BE2C (cell line): ENCODE measurements at regions not wholly inside any gene's neighbourhood (a gene's known extent, or its start where the extent isn't known, plus 50 kb on each side); places are given as distances from the start of the nearest gene placed in this dataset.

Experiments used
- DNase-seq: peaks from one replicate; pipeline ENCODE4 v3.0.0-alpha.2; 2020
- H3K27me3 ChIP-seq: fragments of 250-450 bp; sonication (Bioruptor Pico); 2 replicates; pipeline ENCODE4 v1.5.1; 2020; ENCODE audit warnings: mild to moderate bottlenecking
- H3K36me3 ChIP-seq: fragments of 250-450 bp; sonication (Bioruptor Pico); 2 replicates; pipeline ENCODE4 v1.5.1; 2020; ENCODE audit warnings: mild to moderate bottlenecking
- H3K4me1 ChIP-seq: fragments of 250-450 bp; sonication (Bioruptor Pico); 2 replicates; pipeline ENCODE4 v1.5.1; 2020
- H3K4me3 ChIP-seq: 2 replicates; pipeline ENCODE4 v1.5.1; 2011; ENCODE audit warnings: low read depth, low read length
- H3K9me3 ChIP-seq: fragments of 250-450 bp; sonication (Bioruptor Pico); 2 replicates; pipeline ENCODE4 v1.5.1; 2020
- TF ChIP-seq, protein P1 (sequence below): IDR thresholded peaks from 2 replicates; pipeline ENCODE4 v1.5.1; 2012; ENCODE audit warnings: mild to moderate bottlenecking, low read depth, low read length

DNA sequence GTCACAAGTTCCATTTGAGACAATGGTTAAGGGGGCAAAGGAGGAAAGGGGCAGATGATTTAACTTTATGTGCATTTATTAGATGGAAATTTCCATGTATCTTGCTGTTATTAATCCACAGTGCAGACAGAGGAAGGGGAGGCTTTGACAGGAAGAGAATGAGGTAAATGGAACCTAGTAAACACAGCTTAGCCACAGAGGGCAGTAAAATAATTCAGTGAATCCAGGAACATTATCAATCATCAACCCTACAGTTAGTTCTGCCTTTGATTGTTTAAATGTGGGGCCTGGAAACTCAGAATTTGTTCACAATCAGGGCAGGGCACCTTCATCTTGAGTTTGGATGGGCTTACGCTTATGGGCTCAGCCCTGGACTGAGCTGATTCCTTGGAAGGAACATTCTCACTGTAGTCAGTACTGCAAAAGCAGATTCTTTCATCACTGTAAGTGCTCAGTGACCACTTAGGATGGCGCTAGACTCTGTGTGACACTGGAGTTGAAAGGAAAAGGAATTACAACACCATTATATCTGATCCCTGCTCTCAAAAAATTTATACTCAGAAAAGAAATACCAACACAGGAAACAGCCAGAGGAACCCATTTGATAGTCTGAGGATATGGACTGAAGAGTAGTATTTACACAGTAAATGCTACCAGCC is 169.5 kb downstream of the PIK3R1 start:
- TF ChIP-seq, protein P1, sequence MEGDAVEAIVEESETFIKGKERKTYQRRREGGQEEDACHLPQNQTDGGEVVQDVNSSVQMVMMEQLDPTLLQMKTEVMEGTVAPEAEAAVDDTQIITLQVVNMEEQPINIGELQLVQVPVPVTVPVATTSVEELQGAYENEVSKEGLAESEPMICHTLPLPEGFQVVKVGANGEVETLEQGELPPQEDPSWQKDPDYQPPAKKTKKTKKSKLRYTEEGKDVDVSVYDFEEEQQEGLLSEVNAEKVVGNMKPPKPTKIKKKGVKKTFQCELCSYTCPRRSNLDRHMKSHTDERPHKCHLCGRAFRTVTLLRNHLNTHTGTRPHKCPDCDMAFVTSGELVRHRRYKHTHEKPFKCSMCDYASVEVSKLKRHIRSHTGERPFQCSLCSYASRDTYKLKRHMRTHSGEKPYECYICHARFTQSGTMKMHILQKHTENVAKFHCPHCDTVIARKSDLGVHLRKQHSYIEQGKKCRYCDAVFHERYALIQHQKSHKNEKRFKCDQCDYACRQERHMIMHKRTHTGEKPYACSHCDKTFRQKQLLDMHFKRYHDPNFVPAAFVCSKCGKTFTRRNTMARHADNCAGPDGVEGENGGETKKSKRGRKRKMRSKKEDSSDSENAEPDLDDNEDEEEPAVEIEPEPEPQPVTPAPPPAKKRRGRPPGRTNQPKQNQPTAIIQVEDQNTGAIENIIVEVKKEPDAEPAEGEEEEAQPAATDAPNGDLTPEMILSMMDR: no peak

DNA sequence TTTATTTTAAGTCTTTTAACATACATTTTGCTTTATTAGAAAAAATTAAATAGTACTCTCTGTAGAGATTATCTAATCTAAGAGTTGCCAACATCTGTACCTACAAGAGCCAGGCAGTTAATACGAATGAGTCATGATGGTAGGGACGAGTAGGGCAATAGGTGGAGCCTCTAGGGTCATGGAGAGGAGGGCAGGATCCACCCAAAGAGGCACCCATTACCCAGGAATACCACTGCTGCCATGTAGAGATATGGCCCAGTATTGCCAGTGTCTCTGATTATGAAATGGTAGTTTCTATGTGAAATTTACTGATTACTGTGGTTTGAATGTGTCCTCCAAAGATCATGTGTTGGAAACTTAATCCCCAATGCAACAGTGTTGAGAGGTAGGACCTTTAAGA is 170.4 kb downstream of the PIK3R1 start:
- Histone ChIP-seq H3K4me1 (no peaks in the 10 kb centered on the region), H3K27me3 (no peaks in the 10 kb centered on the region), H3K4me3 (no peak overlapping the region), H3K9me3 (no peaks in the 10 kb centered on the region), H3K36me3 (no peaks in the 10 kb centered on the region)
- TF ChIP-seq, protein P1: no peak
- no peak for DNase-seq

More for the DNA sequence above, 169.5 kb downstream of the PIK3R1 start:
- no peak for DNase-seq
- no peaks in the 10 kb centered on the region for H3K27me3 ChIP-seq
- H3K4me1 ChIP-seq: no peaks in the 10 kb centered on the region
- H3K4me3 ChIP-seq: no peak overlapping the region
- no peaks in the 10 kb centered on the region for H3K9me3 ChIP-seq
- no peaks in the 10 kb centered on the region for H3K36me3 ChIP-seq

DNA sequence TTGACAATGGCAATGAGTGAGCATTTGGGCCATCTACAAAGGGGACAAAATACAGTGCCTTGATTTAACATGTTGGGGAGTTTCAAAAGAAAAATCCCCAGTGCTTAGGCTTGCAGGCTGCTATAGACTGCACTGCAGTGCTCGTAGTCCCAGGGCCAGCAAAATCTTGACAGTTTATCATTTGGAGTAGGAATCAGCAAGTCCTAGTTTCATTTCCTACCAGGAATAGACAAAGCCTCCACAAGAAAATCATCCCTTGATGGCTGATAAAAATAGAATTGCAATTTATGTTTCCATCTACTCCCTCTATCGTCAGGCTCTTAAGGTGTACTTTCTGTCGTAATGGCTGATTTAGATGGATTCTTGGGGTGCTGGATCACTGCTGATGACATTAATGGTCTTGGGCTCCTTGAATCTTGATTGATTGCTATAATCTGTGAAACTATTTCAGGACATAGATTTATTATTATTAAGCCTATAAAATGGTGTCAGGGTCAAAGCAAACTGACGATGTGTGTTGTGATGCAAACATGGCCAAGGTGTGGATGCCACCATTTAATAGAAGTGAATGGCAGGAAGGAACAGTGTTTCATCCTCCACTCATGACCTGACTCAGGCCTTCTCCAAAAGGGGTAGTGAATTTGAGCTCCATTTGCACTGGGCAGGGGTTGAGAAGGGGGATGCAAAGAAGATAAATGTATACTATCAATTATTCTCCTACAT is 171.7 kb downstream of the PIK3R1 start:
- H3K9me3 ChIP-seq: no peaks in the 10 kb centered on the region
- TF ChIP-seq, protein P1: no peak
- no peaks in the 10 kb centered on the region for H3K36me3 ChIP-seq
- no peak overlapping the region for H3K4me3 ChIP-seq
- no peaks in the 10 kb centered on the region for H3K27me3 ChIP-seq
- DNase-seq: no peak
- no peaks in the 10 kb centered on the region for H3K4me1 ChIP-seq

DNA sequence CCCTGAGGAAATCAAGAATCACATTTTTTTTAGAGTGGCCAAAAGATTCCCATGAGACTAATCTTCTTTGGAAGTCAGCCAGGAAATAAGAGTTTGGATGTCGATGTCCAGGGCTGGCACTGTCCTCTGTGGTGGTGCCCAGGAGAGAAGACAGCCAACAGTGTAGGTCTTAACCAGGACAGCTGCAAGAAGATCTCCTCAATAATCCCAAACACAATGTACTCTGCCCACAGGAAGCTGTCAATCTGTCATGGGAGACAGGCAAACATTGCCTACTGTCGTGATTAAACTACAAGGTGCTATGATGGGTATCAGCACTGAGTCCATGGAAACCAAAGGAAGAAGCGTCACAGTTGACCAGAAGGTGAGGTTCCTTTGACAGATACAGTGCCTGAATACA is 174.1 kb downstream of the PIK3R1 start:
- no peaks in the 10 kb centered on the region for H3K4me1 ChIP-seq
- H3K4me3 ChIP-seq: no peak overlapping the region
- TF ChIP-seq, protein P1: no peak
- DNase-seq: no peak
- no peaks in the 10 kb centered on the region for H3K36me3 ChIP-seq
- H3K9me3 ChIP-seq: no peaks in the 10 kb centered on the region
- H3K27me3 ChIP-seq: no peaks in the 10 kb centered on the region

DNA sequence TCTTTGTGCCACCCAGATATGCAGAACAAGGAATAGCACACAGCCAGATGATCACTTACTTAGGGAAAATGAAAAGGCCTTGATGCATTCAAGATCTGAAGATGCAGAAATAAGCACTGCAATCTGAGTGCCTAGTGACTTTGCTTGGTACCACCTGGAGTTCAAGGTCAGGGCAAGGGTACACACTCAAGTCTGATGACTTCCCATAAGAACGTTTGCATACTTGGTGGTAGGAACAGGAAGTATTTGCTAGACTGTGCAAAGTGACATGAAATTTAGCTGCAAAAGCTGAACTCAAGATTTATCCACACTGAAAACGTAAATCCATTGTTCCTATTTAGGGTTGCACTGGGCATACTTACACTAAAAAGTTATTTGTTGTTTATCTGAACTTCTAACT is 177.1 kb downstream of the PIK3R1 start:
- H3K27me3 ChIP-seq: no peaks in the 10 kb centered on the region
- H3K36me3 ChIP-seq: no peaks in the 10 kb centered on the region
- H3K4me1 ChIP-seq: no peaks in the 10 kb centered on the region
- no peak overlapping the region for H3K4me3 ChIP-seq
- DNase-seq: no peak
- TF ChIP-seq, protein P1: no peak
- H3K9me3 ChIP-seq: no peaks in the 10 kb centered on the region

DNA sequence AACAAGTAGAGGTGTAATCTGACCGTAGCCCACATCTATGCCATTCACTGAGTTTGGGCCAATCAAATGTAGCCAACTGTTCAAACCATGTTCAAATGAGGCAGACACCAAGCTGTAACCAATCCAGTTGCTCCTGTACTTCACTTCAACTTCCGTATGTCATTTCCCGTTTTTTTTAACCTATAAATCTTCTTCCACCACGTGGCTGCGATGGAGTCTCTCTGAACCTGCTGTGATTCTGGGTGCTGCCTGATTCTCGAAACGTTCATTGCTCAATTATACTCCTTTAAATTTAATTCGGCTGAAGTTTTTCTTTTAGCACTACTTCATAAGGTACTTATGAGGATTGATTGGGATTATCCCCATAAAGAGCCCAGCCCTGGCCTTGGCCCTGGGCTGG is 179.7 kb downstream of the PIK3R1 start:
- Histone ChIP-seq H3K4me3 (no peak overlapping the region), H3K9me3 (no peaks in the 10 kb centered on the region), H3K36me3 (no peaks in the 10 kb centered on the region), H3K4me1 (no peaks in the 10 kb centered on the region), H3K27me3 (no peaks in the 10 kb centered on the region)
- TF ChIP-seq, protein P1: no peak
- no peak for DNase-seq
